Body of pancreas (tissue), 4 donors: ENCODE measurements at regions not wholly inside any gene's neighbourhood (a gene's known extent, or its start where the extent isn't known, plus 50 kb on each side); places are given as distances from the start of the nearest gene placed in this dataset.

ENCODE experiments used
- ATAC-seq: fragments of 150-250 bp; one replicate; pipeline ENCODE4 v1.9.1; 2016
- DNase-seq, 4 donors: peaks; one replicate each; pipeline ENCODE4 v3.0.0-alpha.2; 2019
- H3K27ac ChIP-seq, 4 donors: fragments of 200-600 bp; sonication (generic); 1 replicate in 3 of 4; 2 replicates in 1 of 4; pipeline versions ENCODE4 v1.5.1 to v1.6.1; 2016 to 2019; ENCODE audit warnings: mild to moderate bottlenecking in 1 of 4, mixed read lengths in 1 of 4, moderate library complexity in 1 of 4
- H3K27me3 ChIP-seq, 2 donors: fragments of 200-600 bp; sonication (generic); one replicate each; pipeline ENCODE4 v1.6.0; 2016; ENCODE audit warnings: mild to moderate bottlenecking in 1 of 2
- H3K36me3 ChIP-seq, 2 donors: fragments of 200-600 bp; sonication (generic); replicated peaks in 1 of 2; 2 replicates each; pipeline ENCODE4 v1.5.1; 2016; ENCODE audit warnings: low read depth in 2 of 2; ENCODE audit not compliant: insufficient read depth in 1 of 2
- H3K4me1 ChIP-seq: fragments of 200-600 bp; sonication (generic); one replicate; pipeline ENCODE4 v1.6.0; 2016
- H3K4me3 ChIP-seq, 2 donors: fragments of 200-600 bp; sonication (generic); 1 replicate in 1 of 2; 2 replicates in 1 of 2; pipeline ENCODE4 v1.5.1; 2016 to 2019
- H3K9me3 ChIP-seq, 3 donors: fragments of 200-600 bp; sonication (generic); 1 replicate in 2 of 3; 2 replicates in 1 of 3; pipeline ENCODE4 v1.5.1; 2016
- POLR2A ChIP-seq, 3 donors: fragments of 450-650 bp; IDR thresholded peaks; one replicate each; pipeline ENCODE4 v1.6.1; 2016; ENCODE audit warnings: antibody characterized with exemption in 3 of 3, mild to moderate bottlenecking in 2 of 3
- WGBS, 2 donors: methylation state at CpG; one replicate each; pipeline ENCODE4 v1.1.5; 2017; 5-methylcytosine and 5-hydroxymethylcytosine counted together
- intact Hi-C: fragments of 100-400 bp; cut with DNase I; formaldehyde crosslinking; loops from one replicate; pipeline ENCODE4 v1.15.1; 2023
- TF ChIP-seq, protein P1 (sequence below), 7 experiments: fragments of 450-650 bp in 4 of 7; fragments of 200-600 bp in 3 of 7; sonication (generic) in 3 of 7; IDR thresholded peaks; one replicate each; pipeline ENCODE4 v1.5.1; 2016 to 2019; ENCODE audit warnings: antibody characterized with exemption in 7 of 7

GRCh38 chr6:56756219-56756789 is 113.6 kb upstream of the DST start:
- TF ChIP-seq POLR2A (IDR thresholded peaks at IDR 0.05): no peak
- TF ChIP-seq, protein P1, sequence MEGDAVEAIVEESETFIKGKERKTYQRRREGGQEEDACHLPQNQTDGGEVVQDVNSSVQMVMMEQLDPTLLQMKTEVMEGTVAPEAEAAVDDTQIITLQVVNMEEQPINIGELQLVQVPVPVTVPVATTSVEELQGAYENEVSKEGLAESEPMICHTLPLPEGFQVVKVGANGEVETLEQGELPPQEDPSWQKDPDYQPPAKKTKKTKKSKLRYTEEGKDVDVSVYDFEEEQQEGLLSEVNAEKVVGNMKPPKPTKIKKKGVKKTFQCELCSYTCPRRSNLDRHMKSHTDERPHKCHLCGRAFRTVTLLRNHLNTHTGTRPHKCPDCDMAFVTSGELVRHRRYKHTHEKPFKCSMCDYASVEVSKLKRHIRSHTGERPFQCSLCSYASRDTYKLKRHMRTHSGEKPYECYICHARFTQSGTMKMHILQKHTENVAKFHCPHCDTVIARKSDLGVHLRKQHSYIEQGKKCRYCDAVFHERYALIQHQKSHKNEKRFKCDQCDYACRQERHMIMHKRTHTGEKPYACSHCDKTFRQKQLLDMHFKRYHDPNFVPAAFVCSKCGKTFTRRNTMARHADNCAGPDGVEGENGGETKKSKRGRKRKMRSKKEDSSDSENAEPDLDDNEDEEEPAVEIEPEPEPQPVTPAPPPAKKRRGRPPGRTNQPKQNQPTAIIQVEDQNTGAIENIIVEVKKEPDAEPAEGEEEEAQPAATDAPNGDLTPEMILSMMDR (IDR thresholded peaks at IDR 0.05): no peak
- no peak overlapping the region for H3K4me3 ChIP-seq
- WGBS, 2 donors: 56 to 60% methylated on average over 4 of the region's 4 CpGs
- no peaks in the 10 kb centered on the region for H3K27me3 ChIP-seq
- no peaks in the 10 kb centered on the region for H3K9me3 ChIP-seq
- H3K27ac ChIP-seq: no peak overlapping the region
- peaks cover 9% of the 10 kb centered on the region for H3K4me1 ChIP-seq
- DNase-seq (no peak), ATAC-seq (no peak)
- no peaks in the 10 kb centered on the region for H3K36me3 ChIP-seq
- intact Hi-C loops: no loop called here

- H3K27me3 ChIP-seq: no peaks in the 10 kb centered on the region
- no peaks in the 10 kb centered on the region for H3K36me3 ChIP-seq
- TF ChIP-seq POLR2A (IDR thresholded peaks at IDR 0.05): no peak
- TF ChIP-seq, protein P1 (IDR thresholded peaks at IDR 0.05): no peak
- H3K4me1 ChIP-seq: peaks cover 9% of the 10 kb centered on the region
- no peak for DNase-seq
- intact Hi-C loops: no loop called here
- no peaks in the 10 kb centered on the region for H3K9me3 ChIP-seq
- no peak overlapping the region for H3K4me3 ChIP-seq
- no peak overlapping the region for H3K27ac ChIP-seq
- no peak for ATAC-seq
- WGBS, 2 donors: 77 to 86% methylated on average over 2 of the region's 2 CpGs
Observed at GRCh38 chr6:56755040-56755439, 112.4 kb upstream of the DST start.

GRCh38 chr6:56753811-56754210 is 111.1 kb upstream of the DST start:
- ATAC-seq (no peak), DNase-seq (no peak)
- intact Hi-C loops: no loop called here
- no peaks in the 10 kb centered on the region for H3K9me3 ChIP-seq
- 71 to 74% methylated on average over 1 of the region's 1 CpG for WGBS, 2 donors
- H3K36me3 ChIP-seq: no peaks in the 10 kb centered on the region
- no peak for TF ChIP-seq POLR2A (IDR thresholded peaks at IDR 0.05)
- TF ChIP-seq, protein P1 (IDR thresholded peaks at IDR 0.05): no peak
- no peak overlapping the region for H3K27ac ChIP-seq
- no peaks in the 10 kb centered on the region for H3K27me3 ChIP-seq
- H3K4me1 ChIP-seq: peaks cover 9% of the 10 kb centered on the region
- no peak overlapping the region for H3K4me3 ChIP-seq

DNA sequence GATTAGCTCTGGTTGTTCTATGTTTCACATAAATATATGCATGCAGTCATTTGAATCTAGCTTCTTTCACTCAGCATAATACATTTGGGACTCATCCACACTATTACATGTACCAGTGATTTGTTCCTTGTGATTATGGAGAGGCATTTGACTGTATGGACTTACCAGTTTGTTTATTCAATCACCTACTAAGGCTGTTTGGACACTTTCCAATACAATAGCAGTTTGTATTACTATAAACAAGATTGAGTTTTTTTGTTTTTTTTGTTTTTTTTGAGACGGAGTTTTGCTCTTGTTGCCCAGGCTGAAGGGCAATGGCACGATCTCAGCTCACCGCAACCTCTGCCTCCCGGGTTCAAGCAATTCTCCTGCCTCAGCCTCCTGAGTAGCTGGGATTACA is 109.8 kb upstream of the DST start:
- H3K27me3 ChIP-seq: no peaks in the 10 kb centered on the region
- intact Hi-C loops: no loop called here
- peaks cover 3% of the 10 kb centered on the region for H3K4me1 ChIP-seq
- ATAC-seq (no peak), DNase-seq (no peak)
- no peaks in the 10 kb centered on the region for H3K9me3 ChIP-seq
- H3K4me3 ChIP-seq: no peak overlapping the region
- no peaks in the 10 kb centered on the region for H3K36me3 ChIP-seq
- 94 to 95% methylated on average over 4 of the region's 4 CpGs for WGBS, 2 donors
- no peak overlapping the region for H3K27ac ChIP-seq
- TF ChIP-seq, protein P1 (IDR thresholded peaks at IDR 0.05): no peak

- no peaks in the 10 kb centered on the region for H3K9me3 ChIP-seq
- no peak overlapping the region for H3K4me3 ChIP-seq
- ATAC-seq (no peak), DNase-seq (no peak)
- TF ChIP-seq, protein P1 (IDR thresholded peaks at IDR 0.05): no peak
- no peak for TF ChIP-seq POLR2A (IDR thresholded peaks at IDR 0.05)
- no peaks in the 10 kb centered on the region for H3K36me3 ChIP-seq
- H3K4me1 ChIP-seq: no peaks in the 10 kb centered on the region
- H3K27ac ChIP-seq: no peak overlapping the region
- intact Hi-C loops: no loop called here
- no peaks in the 10 kb centered on the region for H3K27me3 ChIP-seq
Observed at GRCh38 chr6:56752009-56752408, 109.3 kb upstream of the DST start.
